ENCODE measurements at regions not wholly inside any gene's neighbourhood (a gene's known extent, or its start where the extent isn't known, plus 50 kb on each side); places are given as distances from the start of the nearest gene placed in this dataset.

DNA sequence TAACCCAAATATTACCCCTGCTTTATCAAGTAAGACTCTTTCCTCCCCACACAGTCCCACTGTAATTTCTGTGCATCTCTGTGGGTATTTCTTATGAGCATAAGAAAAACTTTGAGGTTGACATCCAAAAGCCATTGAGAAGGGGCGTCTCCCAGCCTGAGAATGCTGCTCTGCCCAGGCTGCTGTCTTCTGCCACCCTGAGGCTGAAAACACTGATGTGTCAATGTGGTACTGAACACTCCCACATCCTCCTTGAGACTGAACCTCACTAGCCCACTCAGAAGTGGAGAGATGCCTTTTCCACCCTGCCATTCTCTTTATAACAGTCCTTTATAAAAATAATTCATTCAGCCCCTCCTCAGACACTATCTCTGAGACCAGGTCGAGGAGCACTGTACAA, 120.8 kb downstream of the SMIM20 start:
- TF ChIP-seq ZFP30 (CRISPR knock-in tag; IDR thresholded peaks at IDR 0.05) (no peak), BACH2 (CRISPR knock-in tag; IDR thresholded peaks at IDR 0.05; ENCODE audit: borderline replicate concordance) (no peak), ZC3H10 (CRISPR knock-in tag; IDR thresholded peaks at IDR 0.05) (no peak), RARB (CRISPR knock-in tag; IDR thresholded peaks at IDR 0.05) (no peak), ARNTL (CRISPR knock-in tag; IDR thresholded peaks at IDR 0.05; ENCODE audit: borderline replicate concordance, low read depth) (no peak)
